Left ventricle myocardium superior (tissue), 1 donor: ENCODE measurements at regions not wholly inside any gene's neighbourhood (a gene's known extent, or its start where the extent isn't known, plus 50 kb on each side); places are given as distances from the start of the nearest gene placed in this dataset.
"Not testable (repeated sequence)": the region's sequence is repeated elsewhere in the genome, so short reads cannot be mapped to it uniquely, and the experiment has no call there.

ENCODE experiments used
- ATAC-seq: fragments of 200-7000 bp; cut with Tn5 transposase; one replicate; pipeline ENCODE4 v1.9.1; 2020; ENCODE audit warnings: mild to moderate bottlenecking, moderate library complexity
- DNase-seq: peaks from one replicate; pipeline ENCODE4 v3.0.0-alpha.2; 2020
- intact Hi-C: fragments of 100-400 bp; cut with micrococcal nuclease; formaldehyde crosslinking; loops from one replicate; pipeline ENCODE4 v1.11.0; 2022
- donor health status: DM: no; HTN: yes; CAD: no; lungs with severe emphysema.

DNA sequence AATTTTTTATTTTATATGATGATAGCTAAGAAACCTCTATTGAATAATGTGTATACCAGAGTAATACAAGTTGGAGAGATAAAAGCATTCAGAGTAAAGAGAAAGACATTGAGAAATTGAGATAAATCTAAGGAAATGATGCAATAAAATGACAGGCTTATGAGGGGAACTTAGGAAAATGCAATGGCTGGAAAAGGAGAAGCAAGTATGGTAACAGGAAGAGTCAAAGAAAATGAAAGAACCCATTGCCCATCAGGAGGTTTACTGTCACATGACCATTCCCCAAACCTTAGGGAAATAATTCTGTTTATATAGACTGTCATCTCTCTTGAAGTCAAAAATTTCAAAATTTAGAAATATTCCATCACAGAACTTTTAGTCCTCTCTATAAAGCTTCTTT lies 808.0 kb upstream of the PRR20A start:
- DNase-seq (no peak), ATAC-seq (no peak)
- intact Hi-C loops, result no loop called here

GRCh38 chr13:56335775-56336174 lies 804.9 kb upstream of the PRR20A start:
- no peak for DNase-seq
- intact Hi-C loops, result no loop called here
- ATAC-seq, result no peak

DNA sequence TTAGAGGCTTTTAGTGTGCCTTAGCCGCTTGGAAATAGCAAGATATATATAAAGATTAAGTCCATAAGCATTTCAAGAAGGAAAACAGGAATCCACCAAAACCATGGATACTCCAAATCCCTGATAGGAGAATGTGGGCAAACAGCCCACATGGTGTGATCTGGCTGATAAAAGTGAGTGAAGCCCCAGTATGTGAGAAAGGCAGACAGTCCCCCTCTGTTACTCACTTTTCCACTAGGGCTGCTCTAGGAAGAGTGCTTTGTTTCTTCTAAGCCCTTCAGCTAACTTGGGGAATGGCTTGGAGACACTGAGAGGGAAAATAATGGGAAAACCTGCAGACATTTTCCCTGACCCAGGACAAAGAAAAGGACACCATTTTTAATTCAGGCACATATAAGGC lies 802.3 kb upstream of the PRR20A start:
- intact Hi-C loops, result no loop called here
- DNase-seq (no peak), ATAC-seq (no peak)

GRCh38 chr13:56347014-56347413 lies 793.7 kb upstream of the PRR20A start:
- DNase-seq (no peak), ATAC-seq (no peak)
- intact Hi-C loops, result no loop called here

DNA sequence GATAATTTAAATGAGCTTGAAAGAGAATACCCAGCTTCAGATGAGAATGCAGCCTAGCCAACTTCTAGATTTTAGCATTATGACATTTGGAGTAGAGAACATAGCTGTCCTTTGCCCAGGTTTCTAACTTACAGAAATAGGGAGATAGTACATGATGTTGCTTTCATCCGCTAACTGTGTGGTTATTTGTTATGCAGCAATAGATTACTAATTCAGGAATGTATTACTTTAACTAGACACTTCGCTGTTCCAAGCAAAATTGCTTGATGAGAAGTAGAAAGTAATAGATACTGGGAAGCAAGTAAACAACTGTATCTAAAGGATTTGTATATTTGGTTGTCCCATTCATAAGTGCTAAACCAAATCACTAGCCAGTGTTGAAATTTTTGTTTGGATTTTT lies 790.9 kb upstream of the PRR20A start:
- ATAC-seq, result no peak
- DNase-seq, result no peak
- intact Hi-C loops, result no loop called here

- DNase-seq (no peak), ATAC-seq (no peak)
- intact Hi-C loops, result no loop called here
Measured at GRCh38 chr13:56351041-56351440, 789.7 kb upstream of the PRR20A start.

DNA sequence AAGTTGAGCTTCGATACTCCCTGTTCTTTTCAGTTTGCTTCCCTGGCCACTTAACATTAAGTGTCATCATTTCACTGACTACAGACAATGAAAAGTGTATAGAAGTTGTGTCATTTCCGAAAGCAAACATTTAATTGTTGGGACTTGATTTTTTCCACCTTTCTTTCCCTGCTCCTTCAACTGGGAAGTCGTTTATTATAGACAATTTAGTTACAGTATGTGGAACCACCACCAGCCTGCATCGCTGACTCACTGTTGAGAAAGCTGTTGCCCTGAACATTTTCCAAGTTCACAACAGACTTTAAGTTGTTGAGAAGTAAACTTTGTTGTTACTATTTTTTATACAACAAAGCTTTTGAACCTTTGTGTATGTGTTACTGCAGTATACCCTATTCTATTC lies 788.4 kb upstream of the PRR20A start:
- intact Hi-C loops, result no loop called here
- ATAC-seq (no peak), DNase-seq (no peak)

DNA sequence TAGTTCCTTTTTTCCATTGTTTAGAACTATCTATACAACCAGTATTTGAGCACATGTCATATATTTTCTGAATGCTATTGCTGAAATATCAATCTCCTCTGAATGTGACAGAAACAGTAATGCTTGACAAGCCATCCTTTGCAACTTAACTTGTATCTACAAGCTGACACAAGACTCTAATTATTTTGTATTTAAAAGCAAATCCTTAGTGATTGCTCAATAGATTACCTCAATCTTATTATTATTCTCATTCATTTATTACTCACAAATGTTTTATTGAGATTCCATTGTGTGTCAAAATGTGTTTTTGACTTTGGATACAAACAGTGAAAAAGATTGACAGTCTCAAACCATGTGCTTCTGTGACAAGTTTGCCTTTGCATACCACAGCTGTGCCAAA lies 787.8 kb upstream of the PRR20A start:
- DNase-seq (no peak), ATAC-seq (no peak)
- intact Hi-C loops, result no loop called here

DNA sequence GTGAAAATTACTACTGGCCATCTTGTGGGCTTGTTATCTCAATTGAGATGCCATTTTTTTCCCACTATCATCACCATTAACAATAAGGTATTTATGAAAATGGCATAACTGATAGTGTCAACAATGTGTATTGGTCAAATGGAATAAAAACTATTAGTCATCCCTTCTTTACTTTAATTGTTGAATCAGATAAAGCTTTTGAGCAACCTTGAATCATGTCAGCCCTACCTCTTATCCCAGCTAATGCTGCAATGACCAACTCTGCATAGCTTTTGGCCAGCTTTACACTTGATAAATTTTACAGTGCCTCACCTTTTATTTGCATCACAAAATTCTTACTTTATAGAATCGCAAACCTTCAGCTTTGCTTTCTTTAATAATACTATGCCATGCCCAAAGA lies 784.0 kb upstream of the PRR20A start:
- ATAC-seq, result no peak
- intact Hi-C loops, result no loop called here

DNA sequence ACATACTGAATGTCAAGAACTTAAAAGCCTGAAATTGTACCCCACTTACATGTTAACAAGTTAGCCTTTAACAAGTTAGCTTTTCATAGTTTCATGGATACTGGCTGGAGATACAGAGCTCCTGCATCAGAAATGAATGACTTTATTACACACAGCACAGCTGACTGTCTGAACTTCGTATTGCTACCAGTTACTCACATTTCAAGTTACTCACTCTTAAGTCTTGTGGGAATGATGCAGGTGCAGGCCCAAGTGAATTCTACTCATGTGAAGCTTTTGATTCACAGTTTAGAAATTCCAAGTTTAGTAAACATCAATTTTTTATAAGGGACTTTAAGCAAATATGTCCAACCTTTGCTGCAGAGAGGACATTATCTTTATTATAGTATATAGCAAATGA lies 762.2 kb upstream of the PRR20A start:
- ATAC-seq, result no peak
- intact Hi-C loops, result no loop called here
- DNase-seq, result no peak

More for the DNA sequence above, 784.0 kb upstream of the PRR20A start:
- no peak for DNase-seq

DNA sequence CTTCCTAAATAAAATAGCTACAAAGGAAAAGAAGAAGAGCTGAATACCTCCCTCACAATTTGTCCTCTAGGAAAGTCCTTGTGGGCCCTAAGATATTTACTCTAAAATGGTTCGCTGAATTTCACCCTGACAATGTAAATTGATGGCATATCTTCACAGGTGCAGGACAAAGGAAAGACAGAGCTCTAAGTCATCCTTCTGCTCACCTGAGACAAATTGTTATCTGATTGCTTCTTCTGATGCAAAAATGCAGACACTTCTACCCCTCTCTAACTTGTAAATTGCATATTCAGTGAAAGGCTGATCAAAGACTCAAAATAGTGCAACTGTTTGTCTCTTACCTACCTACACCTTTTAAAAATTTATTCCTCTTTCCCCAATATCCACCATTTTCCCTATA lies 747.2 kb upstream of the PRR20A start:
- intact Hi-C loops, result no loop called here
- DNase-seq, result no peak
- no peak for ATAC-seq

GRCh38 chr13:56396318-56396717 lies 744.4 kb upstream of the PRR20A start:
- DNase-seq (no peak), ATAC-seq (no peak)
- intact Hi-C loops, result no loop called here

GRCh38 chr13:56400774-56401173 lies 739.9 kb upstream of the PRR20A start:
- no peak for DNase-seq
- ATAC-seq, result no peak
- intact Hi-C loops, result no loop called here

- ATAC-seq (no peak), DNase-seq (no peak)
- intact Hi-C loops, result no loop called here
Measured at GRCh38 chr13:56412856-56413255, 727.9 kb upstream of the PRR20A start.

GRCh38 chr13:56424246-56424645 lies 716.5 kb upstream of the PRR20A start:
- intact Hi-C loops, result no loop called here
- no peak for DNase-seq
- ATAC-seq, result no peak

DNA sequence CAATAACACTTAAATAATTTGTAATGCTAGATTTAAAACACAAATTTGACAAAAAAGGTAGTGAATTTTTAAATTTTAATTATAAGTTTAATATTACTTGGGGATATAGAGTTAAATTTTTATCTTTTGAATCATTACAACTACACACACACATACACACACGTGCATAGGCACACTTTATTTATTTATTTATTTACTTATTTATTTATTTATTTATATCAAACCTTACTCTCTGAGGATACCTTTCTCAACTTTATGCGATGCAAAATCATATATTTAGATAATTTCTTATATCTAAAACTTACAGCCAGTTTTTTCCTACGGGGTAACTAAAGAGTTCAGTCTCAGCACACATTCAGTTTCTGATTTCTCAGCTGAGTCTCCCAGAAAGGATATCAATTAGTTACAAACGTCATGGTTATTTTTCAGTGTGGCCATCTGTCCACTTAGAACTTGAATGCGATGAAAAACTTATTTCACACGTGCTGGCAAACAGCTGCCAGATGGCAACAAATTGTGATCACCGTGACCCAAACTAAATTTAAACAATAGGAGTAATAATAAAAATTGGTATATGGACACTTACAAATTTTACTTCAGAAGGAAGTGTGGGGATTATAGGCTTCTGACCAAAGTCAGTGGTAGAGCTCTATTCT lies 683.1 kb upstream of the PRR20A start:
- intact Hi-C loops, result no loop called here
- ATAC-seq (no peak), DNase-seq (no peak)

- ATAC-seq (no peak), DNase-seq (no peak)
- intact Hi-C loops, result no loop called here
Measured at GRCh38 chr13:56459286-56459685, 681.4 kb upstream of the PRR20A start.

DNA sequence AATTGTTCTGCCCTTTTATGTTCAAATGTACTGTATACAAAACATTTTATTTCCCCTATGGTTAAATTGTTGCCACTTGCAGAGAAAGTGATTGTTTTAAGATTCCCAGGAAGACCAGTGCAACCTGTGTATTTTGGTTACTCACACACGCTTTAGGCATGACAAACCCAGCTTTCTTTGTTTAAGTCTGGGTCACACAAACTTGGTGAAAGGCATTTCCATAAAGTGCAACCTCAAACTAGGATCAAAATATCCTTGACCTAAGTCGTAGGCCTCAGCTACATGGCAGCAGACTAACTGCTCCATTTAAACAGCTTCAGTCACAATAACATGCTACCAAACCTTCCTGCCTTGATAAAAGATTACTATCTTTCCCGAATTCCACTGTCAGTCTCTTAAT lies 639.0 kb upstream of the PRR20A start:
- DNase-seq (no peak), ATAC-seq (no peak)
- intact Hi-C loops, result no loop called here

GRCh38 chr13:56510836-56511235 lies 629.9 kb upstream of the PRR20A start:
- intact Hi-C loops, result no loop called here
- ATAC-seq, result no peak
- no peak for DNase-seq

DNA sequence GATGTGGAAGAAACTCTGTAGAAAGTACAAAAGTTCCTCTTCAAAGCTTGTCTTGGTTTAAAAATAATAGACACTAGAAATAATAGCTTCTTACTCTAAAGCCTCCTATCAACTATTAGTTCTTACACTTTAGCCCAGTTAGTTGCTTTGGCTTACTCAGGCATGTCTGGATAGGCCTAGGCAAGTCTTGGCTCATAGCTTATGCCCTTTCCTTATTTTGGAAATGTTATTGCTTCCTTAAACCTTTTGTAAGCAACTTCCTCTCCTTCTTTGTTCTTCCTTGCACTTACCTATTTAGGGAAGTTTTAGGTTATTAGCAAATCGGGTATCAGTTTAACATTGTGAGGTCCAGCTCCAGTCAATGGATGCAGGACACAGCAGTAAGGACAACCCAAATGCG lies 628.4 kb upstream of the PRR20A start:
- ATAC-seq, DNase-seq, intact Hi-C loops: not testable (repeated sequence)

GRCh38 chr13:56515441-56515840 lies 625.3 kb upstream of the PRR20A start:
- ATAC-seq (no peak), DNase-seq (no peak)
- intact Hi-C loops, result no loop called here
